NB4 (cell line): ENCODE measurements at regions not wholly inside any gene's neighbourhood (a gene's known extent, or its start where the extent isn't known, plus 50 kb on each side); places are given as distances from the start of the nearest gene placed in this dataset.

Experiments used
- MYC ChIP-seq: IDR thresholded peaks from 2 replicates; pipeline ENCODE4 v1.6.1; 2011; ENCODE audit warnings: low read depth, low read length
- POLR2A ChIP-seq: IDR thresholded peaks from 2 replicates; pipeline ENCODE4 v1.6.1; 2011; ENCODE audit warnings: mild to moderate bottlenecking; ENCODE audit not compliant: insufficient read length; ENCODE audit errors: extremely low read depth
- TF ChIP-seq, protein P1 (sequence below): IDR thresholded peaks from 2 replicates; pipeline ENCODE4 v1.6.1; 2011; ENCODE audit warnings: low read depth, low read length

GRCh38 chr5:173396311-173396993, 68.2 kb upstream of the STC2 start:
- no peak for TF ChIP-seq POLR2A
- TF ChIP-seq, protein P1, sequence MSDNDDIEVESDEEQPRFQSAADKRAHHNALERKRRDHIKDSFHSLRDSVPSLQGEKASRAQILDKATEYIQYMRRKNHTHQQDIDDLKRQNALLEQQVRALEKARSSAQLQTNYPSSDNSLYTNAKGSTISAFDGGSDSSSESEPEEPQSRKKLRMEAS, result no peak
- no peak for TF ChIP-seq MYC
